H9 (cell line): ENCODE measurements at regions not wholly inside any gene's neighbourhood (a gene's known extent, or its start where the extent isn't known, plus 50 kb on each side); places are given as distances from the start of the nearest gene placed in this dataset.

Experiments
- DNase-seq: peaks from one replicate; pipeline ENCODE4 v3.0.0-alpha.2; 2017
- H2AFZ ChIP-seq: one replicate; pipeline ENCODE4 v1.6.1; 2013; ENCODE audit warnings: mild to moderate bottlenecking, low read length, control low read depth, moderate library complexity
- H2AK5ac ChIP-seq: 2 replicates; pipeline ENCODE4 v1.6.1; 2013; ENCODE audit warnings: low read length, control low read depth, mixed read lengths; ENCODE audit not compliant: insufficient read length
- H2BK120ac ChIP-seq: one replicate; pipeline ENCODE4 v1.6.1; 2013; ENCODE audit warnings: low read depth, mild to moderate bottlenecking, low read length, control low read depth, inconsistent platforms; ENCODE audit not compliant: poor library complexity, severe bottlenecking
- H2BK12ac ChIP-seq: 2 replicates; pipeline ENCODE4 v1.6.1; 2013; ENCODE audit warnings: low read length, control low read depth, mixed read lengths, low read depth; ENCODE audit not compliant: insufficient read length
- H2BK15ac ChIP-seq: 2 replicates; pipeline ENCODE4 v1.6.1; 2013; ENCODE audit warnings: low read depth, low read length, control low read depth
- H2BK20ac ChIP-seq: one replicate; pipeline ENCODE4 v1.6.1; 2013; ENCODE audit warnings: low read depth, mild to moderate bottlenecking, low read length, control low read depth, inconsistent platforms; ENCODE audit not compliant: poor library complexity, severe bottlenecking
- H2BK5ac ChIP-seq: 2 replicates; pipeline ENCODE4 v1.6.1; 2013; ENCODE audit warnings: low read length, control low read depth, mixed read lengths; ENCODE audit not compliant: insufficient read length
- H3K14ac ChIP-seq: 2 replicates; pipeline ENCODE4 v1.6.1; 2013; ENCODE audit warnings: low read length, control low read depth; ENCODE audit not compliant: insufficient read depth
- H3K18ac ChIP-seq: 2 replicates; pipeline ENCODE4 v1.6.1; 2013; ENCODE audit warnings: low read depth, mild to moderate bottlenecking, mixed read lengths, low read length, control low read depth; ENCODE audit not compliant: insufficient read length
- H3K23ac ChIP-seq: 2 replicates; pipeline ENCODE4 v1.6.1; 2013; ENCODE audit warnings: low read length, control low read depth, mixed read lengths, low read depth; ENCODE audit not compliant: insufficient read length
- H3K23me2 ChIP-seq: 2 replicates; pipeline ENCODE4 v1.6.1; 2013; ENCODE audit warnings: low read depth, mild to moderate bottlenecking, mixed read lengths, low read length, control low read depth; ENCODE audit not compliant: insufficient read length, poor library complexity, severe bottlenecking
- H3K27ac ChIP-seq: 2 replicates; pipeline ENCODE4 v1.5.1; 2013; ENCODE audit warnings: low read length, control low read depth, mixed read lengths, low read depth; ENCODE audit not compliant: insufficient read length
- H3K27me3 ChIP-seq: 2 replicates; pipeline ENCODE4 v1.6.1; 2013; ENCODE audit warnings: low read length, control low read depth, inconsistent platforms; ENCODE audit not compliant: insufficient read depth
- H3K4ac ChIP-seq: 2 replicates; pipeline ENCODE4 v1.6.1; 2013; ENCODE audit warnings: low read depth, mild to moderate bottlenecking, control low read depth, inconsistent platforms, low read length, moderate library complexity
- H3K4me1 ChIP-seq: 2 replicates; pipeline ENCODE4 v1.6.1; 2013; ENCODE audit warnings: low read length, control low read depth, inconsistent platforms; ENCODE audit not compliant: insufficient read depth
- H3K4me2 ChIP-seq: 2 replicates; pipeline ENCODE4 v1.6.1; 2013; ENCODE audit warnings: low read length, control low read depth, mixed read lengths; ENCODE audit not compliant: insufficient read length, insufficient read depth
- H3K56ac ChIP-seq: 2 replicates; pipeline ENCODE4 v1.6.1; 2013; ENCODE audit warnings: low read depth, mild to moderate bottlenecking, mixed read lengths, low read length, control low read depth; ENCODE audit not compliant: insufficient read length
- H3K79me1 ChIP-seq: 2 replicates; pipeline ENCODE4 v1.6.1; 2013; ENCODE audit warnings: low read depth, mild to moderate bottlenecking, moderate library complexity, low read length, control low read depth, inconsistent platforms; ENCODE audit not compliant: insufficient read depth, poor library complexity, severe bottlenecking
- H3K79me2 ChIP-seq: 2 replicates; pipeline ENCODE4 v1.6.1; 2013; ENCODE audit warnings: low read length, control low read depth, inconsistent platforms; ENCODE audit not compliant: insufficient read depth
- H3K9ac ChIP-seq: 2 replicates; pipeline ENCODE4 v1.6.1; 2013; ENCODE audit warnings: low read length, control low read depth, mixed read lengths; ENCODE audit not compliant: insufficient read length; ENCODE audit errors: extremely low read depth
- H3K9me3 ChIP-seq: one replicate; pipeline ENCODE4 v1.6.1; 2013; ENCODE audit warnings: low read depth, low read length, inconsistent platforms; ENCODE audit not compliant: control insufficient read depth
- H3T11ph ChIP-seq: one replicate; pipeline ENCODE4 v1.6.1; 2013; ENCODE audit warnings: mild to moderate bottlenecking, low read length, control low read depth, inconsistent platforms
- H4K20me1 ChIP-seq: one replicate; pipeline ENCODE4 v1.6.1; 2013; ENCODE audit not compliant: control insufficient read depth, insufficient read length, insufficient read depth
- H4K5ac ChIP-seq: 2 replicates; pipeline ENCODE4 v1.6.1; 2013; ENCODE audit warnings: low read depth, mild to moderate bottlenecking, mixed read lengths, low read length, control low read depth; ENCODE audit not compliant: insufficient read length
- H4K8ac ChIP-seq: replicated peaks from 2 replicates; pipeline ENCODE4 v1.6.1; 2013; ENCODE audit warnings: low read length, control low read depth, mixed read lengths, low read depth; ENCODE audit not compliant: insufficient read length
- H4K91ac ChIP-seq: 2 replicates; pipeline ENCODE4 v1.6.1; 2013; ENCODE audit warnings: low read depth, mild to moderate bottlenecking, moderate library complexity, mixed read lengths, low read length, control low read depth; ENCODE audit not compliant: insufficient read length
- H3K27ac Mint-ChIP-seq, 3 experiments: 2 replicates in 2 of 3; 3 replicates in 1 of 3; pipeline ENCODE4 v1.8.0; 2020 to 2021; ENCODE audit warnings: mixed read lengths in 3 of 3, mild to moderate bottlenecking in 1 of 3, moderate library complexity in 1 of 3
- H3K27me3 Mint-ChIP-seq: 2 replicates; pipeline ENCODE4 v1.8.0; 2021; ENCODE audit warnings: low read depth, mild to moderate bottlenecking, moderate library complexity, mixed read lengths
- H3K36me3 Mint-ChIP-seq, 3 experiments: 2 replicates in 2 of 3; 3 replicates in 1 of 3; pipeline ENCODE4 v1.8.0; 2020 to 2021; ENCODE audit warnings: low read depth in 3 of 3, mixed read lengths in 3 of 3; ENCODE audit not compliant: insufficient read depth in 1 of 3
- H3K4me1 Mint-ChIP-seq, 2 experiments: 2 replicates each; pipeline ENCODE4 v1.8.0; 2020; ENCODE audit warnings: mixed read lengths in 2 of 2
- H3K4me3 Mint-ChIP-seq, 2 experiments: 2 replicates in 1 of 2; 3 replicates in 1 of 2; pipeline ENCODE4 v1.8.0; 2020 to 2021; ENCODE audit warnings: mild to moderate bottlenecking in 2 of 2, mixed read lengths in 2 of 2, moderate library complexity in 1 of 2
- H3K9me3 Mint-ChIP-seq, 2 experiments: 2 replicates in 1 of 2; 3 replicates in 1 of 2; pipeline ENCODE4 v1.8.0; 2020; ENCODE audit warnings: mild to moderate bottlenecking in 2 of 2, mixed read lengths in 2 of 2, moderate library complexity in 1 of 2
- CTCF ChIP-seq: fragments of 200-600 bp; sonication (generic); conservative IDR thresholded peaks from 3 replicates; pipeline ENCODE4 v1.8.0; 2021; ENCODE audit warnings: antibody characterized with exemption, mild to moderate bottlenecking
- WGBS: extraction: QIAGEN DNeasy Blood & Tissue Kit; methylation state at CpG from one replicate; pipeline ENCODE4 v1.1.7; 2013; ENCODE audit warnings: missing lambda C conversion rate, low lambda C conversion rate, mixed read lengths; ENCODE audit not compliant: insufficient read length; ENCODE audit errors: extremely low coverage; 5-methylcytosine and 5-hydroxymethylcytosine counted together

- no peak overlapping the region for H3K27ac Mint-ChIP-seq
- no peak overlapping the region for H3T11ph ChIP-seq
- H3K4me1 ChIP-seq: no peaks in the 10 kb centered on the region
Measured at GRCh38 chr13:106260352-106260751, 275.1 kb downstream of the EFNB2 start.

More at GRCh38 chr13:106260352-106260751, 275.1 kb downstream of the EFNB2 start:
- Histone ChIP-seq H2AFZ (no peak overlapping the region), H2BK5ac (no peak overlapping the region), H2AK5ac (no peak overlapping the region), H4K20me1 (no peaks in the 10 kb centered on the region), H3K79me1 (no peaks in the 10 kb centered on the region), H3K4me2 (no peak overlapping the region), H3K18ac (no peak overlapping the region), H4K8ac (no peak overlapping the region), H3K14ac (no peak overlapping the region; the same call in 1 of the 2 replicates), H3K27ac (no peak overlapping the region), H4K5ac (no peak overlapping the region), H4K91ac (no peak overlapping the region), H3K27me3 (no peaks in the 10 kb centered on the region), H3K4ac (no peak overlapping the region), H3K9ac (no peak overlapping the region), H3K23me2 (no peaks in the 10 kb centered on the region), H3K79me2 (no peaks in the 10 kb centered on the region), H2BK20ac (no peak overlapping the region), H2BK120ac (no peak overlapping the region), H3K9me3 (no peaks in the 10 kb centered on the region), H3K23ac (no peak overlapping the region), H2BK15ac (no peak overlapping the region), H2BK12ac (no peak overlapping the region), H3K56ac (no peak overlapping the region)
- no peak for DNase-seq
- Mint-ChIP-seq H3K27me3 (no peaks in the 10 kb centered on the region), H3K9me3 (peaks cover 14% of the 10 kb centered on the region in 2 experiments), H3K4me3 (no peak overlapping the region), H3K36me3 (peaks cover 5 to 16% (median 9%) of the 10 kb centered on the region in 3 experiments), H3K4me1 (no peaks in the 10 kb centered on the region)
- TF ChIP-seq CTCF: no peak
- no CpG with 5 or more reads among the region's 20 CpGs for WGBS
